ENCODE measurements at regions not wholly inside any gene's neighbourhood (a gene's known extent, or its start where the extent isn't known, plus 50 kb on each side); places are given as distances from the start of the nearest gene placed in this dataset.

GRCh38 chr5:173835131-173835530 is 53.0 kb upstream of the CPEB4 start:
- H2BK20ac ChIP-seq (ENCODE audit: low read depth, low read length) = no peak overlapping the region
- H3K4ac ChIP-seq (ENCODE audit: low read depth, low read length) = no peak overlapping the region
- WGBS, 2 experiments (ENCODE audit: extremely low coverage in 2 of 2, insufficient read length in 1 of 2) = no CpG with 5 or more reads among the region's 3 CpGs
- no peak overlapping the region for H3K4me2 ChIP-seq (ENCODE audit: low read depth, low read length)
- no peak for ATAC-seq (ENCODE audit: low read depth)
- H2AK5ac ChIP-seq (ENCODE audit: low read depth, low read length) = no peak overlapping the region
- no peak overlapping the region for H3K23ac ChIP-seq (ENCODE audit: low read depth, low read length)
- no peak overlapping the region for H3K56ac ChIP-seq (ENCODE audit: extremely low read depth, insufficient read depth, low read length)
- H3K36me3 ChIP-seq (ENCODE audit: control insufficient read depth, insufficient read depth, low read length) = no peaks in the 10 kb centered on the region
- no peak for DNase-seq
- BruUV-seq (replicated peaks) = no TSS peak
- H3K14ac ChIP-seq (replicated peaks; ENCODE audit: low read depth, low read length) = no peak overlapping the region
- H2BK5ac ChIP-seq (ENCODE audit: low read depth, low read length, poor library complexity, severe bottlenecking) = no peak overlapping the region
- H3K27ac ChIP-seq (ENCODE audit: insufficient read depth, low read length) = no peak overlapping the region
- H2BK15ac ChIP-seq (ENCODE audit: low read depth, low read length) = no peak overlapping the region
- H3K79me1 ChIP-seq (ENCODE audit: low read depth in 1 of 2, low read length in 2 of 2) = no peaks in the 10 kb centered on the region
- H4K8ac ChIP-seq (ENCODE audit: low read depth in 2 of 2, low read length in 2 of 2) = no peak overlapping the region
- ChIA-PET POLR2A (ENCODE audit: unreplicated experiment) (no interaction called here), CTCF (interaction anchor here (0.5 kb wide), 1 partner anchor 854 kb away, joined by 3 read pairs; no protein-coding TSS in a partner anchor)
- intact Hi-C loops (cut with micrococcal nuclease) (no loop called here), dilution Hi-C loops (cut with HindIII; ENCODE audit: low sequenced_read_pairs, unreplicated experiment) (no loop called here), in situ Hi-C loops (cut with MboI; ENCODE audit: low sequenced_read_pairs) (no loop called here)
- H3K4me3 ChIP-seq (ENCODE audit: insufficient read depth, low read depth, low read length) = no peak overlapping the region
- H3K9ac ChIP-seq (ENCODE audit: low read depth, low read length) = no peak overlapping the region
- no peaks in the 10 kb centered on the region for H3K9me3 ChIP-seq (ENCODE audit: control insufficient read depth, insufficient read depth, low read length)
- no peak overlapping the region for H2BK120ac ChIP-seq (ENCODE audit: low read depth, low read length)
- H3K27me3 ChIP-seq (ENCODE audit: control insufficient read depth, insufficient read depth, low read length) = peaks cover 4% of the 10 kb centered on the region; the same call in 1 of the 2 replicates
- TF ChIP-seq BHLHE40 (IDR thresholded peaks at IDR 0.05; ENCODE audit: low read depth, low read length) = no peak
- TF ChIP-seq RAD21 (IDR thresholded peaks at IDR 0.05; ENCODE audit: low read length) = no peak
- TF ChIP-seq SMC3 (IDR thresholded peaks at IDR 0.05; ENCODE audit: low read depth, low read length) = no peak
- no peak for TF ChIP-seq POLR2A (IDR thresholded peaks at IDR 0.05; ENCODE audit: low read depth, low read length)
- TF ChIP-seq RFX5 (IDR thresholded peaks at IDR 0.05; ENCODE audit: low read depth, low read length) = no peak
- no peak for TF ChIP-seq RCOR1 (IDR thresholded peaks at IDR 0.05; ENCODE audit: insufficient replicate concordance, low read length)
- TF ChIP-seq, protein P1, sequence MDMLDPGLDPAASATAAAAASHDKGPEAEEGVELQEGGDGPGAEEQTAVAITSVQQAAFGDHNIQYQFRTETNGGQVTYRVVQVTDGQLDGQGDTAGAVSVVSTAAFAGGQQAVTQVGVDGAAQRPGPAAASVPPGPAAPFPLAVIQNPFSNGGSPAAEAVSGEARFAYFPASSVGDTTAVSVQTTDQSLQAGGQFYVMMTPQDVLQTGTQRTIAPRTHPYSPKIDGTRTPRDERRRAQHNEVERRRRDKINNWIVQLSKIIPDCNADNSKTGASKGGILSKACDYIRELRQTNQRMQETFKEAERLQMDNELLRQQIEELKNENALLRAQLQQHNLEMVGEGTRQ (IDR thresholded peaks at IDR 0.05; ENCODE audit: low read depth, low read length) = no peak
- TF ChIP-seq MAFK (IDR thresholded peaks at IDR 0.05; ENCODE audit: low read depth, low read length) = no peak
- TF ChIP-seq, protein P2, sequence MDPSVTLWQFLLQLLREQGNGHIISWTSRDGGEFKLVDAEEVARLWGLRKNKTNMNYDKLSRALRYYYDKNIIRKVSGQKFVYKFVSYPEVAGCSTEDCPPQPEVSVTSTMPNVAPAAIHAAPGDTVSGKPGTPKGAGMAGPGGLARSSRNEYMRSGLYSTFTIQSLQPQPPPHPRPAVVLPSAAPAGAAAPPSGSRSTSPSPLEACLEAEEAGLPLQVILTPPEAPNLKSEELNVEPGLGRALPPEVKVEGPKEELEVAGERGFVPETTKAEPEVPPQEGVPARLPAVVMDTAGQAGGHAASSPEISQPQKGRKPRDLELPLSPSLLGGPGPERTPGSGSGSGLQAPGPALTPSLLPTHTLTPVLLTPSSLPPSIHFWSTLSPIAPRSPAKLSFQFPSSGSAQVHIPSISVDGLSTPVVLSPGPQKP (IDR thresholded peaks at IDR 0.05; ENCODE audit: borderline replicate concordance, low read depth, low read length) = no peak
- no peak for TF ChIP-seq NFE2L2 (IDR thresholded peaks at IDR 0.05; ENCODE audit: low read depth, low read length)
- no peak for TF ChIP-seq CEBPB (IDR thresholded peaks at IDR 0.05; ENCODE audit: low read depth, low read length)
- TF ChIP-seq CHD1 (IDR thresholded peaks at IDR 0.05; ENCODE audit: low read depth, low read length) = no peak
- no peak for TF ChIP-seq MAZ (IDR thresholded peaks at IDR 0.05; ENCODE audit: borderline replicate concordance, low read depth, low read length)
- TF ChIP-seq FOS (IDR thresholded peaks at IDR 0.05; ENCODE audit: low read depth, low read length) = no peak
- no peak for TF ChIP-seq MXI1 (IDR thresholded peaks at IDR 0.05; ENCODE audit: borderline replicate concordance, low read depth, low read length)
- no peak for TF ChIP-seq CTCF (conservative IDR thresholded peaks at IDR 0.05; ENCODE audit: low read depth, low read length)
- H4K91ac ChIP-seq (ENCODE audit: insufficient read depth, low read depth, low read length) = no peak overlapping the region
- H3K9me1 ChIP-seq (ENCODE audit: insufficient read depth, low read length) = no peaks in the 10 kb centered on the region
- H4K20me1 ChIP-seq (ENCODE audit: insufficient read depth, low read length) = no peaks in the 10 kb centered on the region
- H4K5ac ChIP-seq (ENCODE audit: low read depth, low read length) = no peak overlapping the region
- H3K18ac ChIP-seq (ENCODE audit: low read depth, low read length) = no peak overlapping the region
- H2AFZ ChIP-seq (replicated peaks; ENCODE audit: low read length, poor library complexity) = no peak overlapping the region
- no peaks in the 10 kb centered on the region for H3K4me1 ChIP-seq (ENCODE audit: control insufficient read depth, insufficient read depth, low read length)
- no peak overlapping the region for H2AK9ac ChIP-seq (replicated peaks; ENCODE audit: low read depth, low read length, poor library complexity)
